ENCODE measurements at regions not wholly inside any gene's neighbourhood (a gene's known extent, or its start where the extent isn't known, plus 50 kb on each side); places are given as distances from the start of the nearest gene placed in this dataset.

GRCh38 chr5:126074538-126074937 is 348.7 kb upstream of the GRAMD2B start:
- Histone ChIP-seq H3K9me3 (ENCODE audit: control insufficient read depth in 4 of 4, insufficient read depth in 3 of 4, low read length in 3 of 4) (peaks cover 0 to 6% (median 2%) of the 10 kb centered on the region in 4 donors), H3K36me3 (ENCODE audit: control insufficient read depth in 4 of 4, insufficient read depth in 4 of 4, low read length in 4 of 4) (no peaks in the 10 kb centered on the region), H3K9ac (ENCODE audit: insufficient read depth in 1 of 2, low read length in 2 of 2) (no peak overlapping the region), H3K4me1 (ENCODE audit: control insufficient read depth in 5 of 5, insufficient read depth in 5 of 5, low read length in 5 of 5) (no peaks in the 10 kb centered on the region), H3K27me3 (ENCODE audit: control insufficient read depth in 3 of 3, insufficient read depth in 3 of 3, low read length in 2 of 3) (no peaks in the 10 kb centered on the region), H3K27ac (ENCODE audit: low read depth in 1 of 2, low read length in 1 of 2) (no peak overlapping the region), H3K4me3 (no peak overlapping the region)
- ATAC-seq (ENCODE audit: insufficient read depth, low FRiP score) = no peak
- 88 to 89% methylated on average over 1 of the region's 1 CpG for WGBS, 2 donors
- no peak for DNase-seq
- no peak for TF ChIP-seq CTCF (IDR thresholded peaks at IDR 0.05; ENCODE audit: control extremely low read depth, extremely low read depth)

GRCh38 chr5:126079266-126079665 is 343.9 kb upstream of the GRAMD2B start:
- Histone ChIP-seq H3K27me3 (ENCODE audit: control insufficient read depth in 3 of 3, insufficient read depth in 3 of 3, low read length in 2 of 3) (no peaks in the 10 kb centered on the region), H3K36me3 (ENCODE audit: control insufficient read depth in 4 of 4, insufficient read depth in 4 of 4, low read length in 4 of 4) (no peaks in the 10 kb centered on the region), H3K27ac (ENCODE audit: low read depth in 1 of 2, low read length in 1 of 2) (no peak overlapping the region), H3K4me1 (ENCODE audit: control insufficient read depth in 5 of 5, insufficient read depth in 5 of 5, low read length in 5 of 5) (no peaks in the 10 kb centered on the region), H3K9me3 (ENCODE audit: control insufficient read depth in 4 of 4, insufficient read depth in 3 of 4, low read length in 3 of 4) (peaks cover 0 to 15% (median 0%) of the 10 kb centered on the region in 4 donors), H3K9ac (ENCODE audit: insufficient read depth in 1 of 2, low read length in 2 of 2) (no peak overlapping the region), H3K4me3 (no peak overlapping the region)
- no peak for ATAC-seq (ENCODE audit: insufficient read depth, low FRiP score)
- DNase-seq = no peak
- TF ChIP-seq CTCF (IDR thresholded peaks at IDR 0.05; ENCODE audit: control extremely low read depth, extremely low read depth) = no peak
- 29 to 33% methylated on average over 3 of the region's 3 CpGs for WGBS, 2 donors

GRCh38 chr5:126081209-126081608 is 342.0 kb upstream of the GRAMD2B start:
- no peak overlapping the region for H3K4me3 ChIP-seq
- H3K36me3 ChIP-seq (ENCODE audit: control insufficient read depth in 4 of 4, insufficient read depth in 4 of 4, low read length in 4 of 4) = no peaks in the 10 kb centered on the region
- 95 to 98% methylated on average over 2 of the region's 2 CpGs for WGBS, 2 donors
- DNase-seq (no peak), ATAC-seq (ENCODE audit: insufficient read depth, low FRiP score) (no peak)
- H3K9me3 ChIP-seq (ENCODE audit: control insufficient read depth in 4 of 4, insufficient read depth in 3 of 4, low read length in 3 of 4) = peaks cover 0 to 15% (median 0%) of the 10 kb centered on the region in 4 donors
- H3K27me3 ChIP-seq (ENCODE audit: control insufficient read depth in 3 of 3, insufficient read depth in 3 of 3, low read length in 2 of 3) = no peaks in the 10 kb centered on the region
- no peak overlapping the region for H3K9ac ChIP-seq (ENCODE audit: insufficient read depth in 1 of 2, low read length in 2 of 2)
- no peaks in the 10 kb centered on the region for H3K4me1 ChIP-seq (ENCODE audit: control insufficient read depth in 5 of 5, insufficient read depth in 5 of 5, low read length in 5 of 5)
- TF ChIP-seq CTCF (IDR thresholded peaks at IDR 0.05; ENCODE audit: control extremely low read depth, extremely low read depth) = no peak
- H3K27ac ChIP-seq (ENCODE audit: low read depth in 1 of 2, low read length in 1 of 2) = no peak overlapping the region

GRCh38 chr5:126093041-126093440 is 330.2 kb upstream of the GRAMD2B start:
- no peak for ATAC-seq (ENCODE audit: insufficient read depth, low FRiP score)
- no peak for DNase-seq
- Histone ChIP-seq H3K36me3 (ENCODE audit: control insufficient read depth in 4 of 4, insufficient read depth in 4 of 4, low read length in 4 of 4) (no peaks in the 10 kb centered on the region), H3K9ac (ENCODE audit: insufficient read depth in 1 of 2, low read length in 2 of 2) (no peak overlapping the region), H3K27me3 (ENCODE audit: control insufficient read depth in 3 of 3, insufficient read depth in 3 of 3, low read length in 2 of 3) (no peaks in the 10 kb centered on the region), H3K9me3 (ENCODE audit: control insufficient read depth in 4 of 4, insufficient read depth in 3 of 4, low read length in 3 of 4) (no peaks in the 10 kb centered on the region), H3K4me1 (ENCODE audit: control insufficient read depth in 5 of 5, insufficient read depth in 5 of 5, low read length in 5 of 5) (no peaks in the 10 kb centered on the region), H3K27ac (ENCODE audit: low read depth in 1 of 2, low read length in 1 of 2) (no peak overlapping the region), H3K4me3 (no peak overlapping the region)
- WGBS, 2 donors = 43 to 49% methylated on average over 2 of the region's 2 CpGs
- no peak for TF ChIP-seq CTCF (IDR thresholded peaks at IDR 0.05; ENCODE audit: control extremely low read depth, extremely low read depth)

All from lung (tissue), 11 donors.